ENCODE measurements at regions not wholly inside any gene's neighbourhood (a gene's known extent, or its start where the extent isn't known, plus 50 kb on each side); places are given as distances from the start of the nearest gene placed in this dataset.

GRCh38 chr11:120010775-120011174, 127.1 kb downstream of the TRIM29 start:
- Histone ChIP-seq H3K9me3 (ENCODE audit: control insufficient read depth in 4 of 4, insufficient read depth in 3 of 4, low read length in 3 of 4) (peaks cover 0 to 2% (median 0%) of the 10 kb centered on the region in 4 donors), H3K27ac (ENCODE audit: low read depth in 1 of 2, low read length in 1 of 2) (no peak overlapping the region), H3K4me1 (ENCODE audit: control insufficient read depth in 5 of 5, insufficient read depth in 5 of 5, low read length in 5 of 5) (peaks cover 0 to 4% (median 0%) of the 10 kb centered on the region in 5 donors), H3K36me3 (ENCODE audit: control insufficient read depth in 4 of 4, insufficient read depth in 4 of 4, low read length in 4 of 4) (no peaks in the 10 kb centered on the region), H3K4me3 (no peak overlapping the region), H3K9ac (ENCODE audit: insufficient read depth in 1 of 2, low read length in 2 of 2) (no peak overlapping the region), H3K27me3 (ENCODE audit: control insufficient read depth in 3 of 3, insufficient read depth in 3 of 3, low read length in 2 of 3) (peaks cover 0 to 28% (median 4%) of the 10 kb centered on the region in 3 donors)
- DNase-seq (no peak), ATAC-seq (ENCODE audit: insufficient read depth, low FRiP score) (no peak)
- WGBS, 2 donors = 65 to 68% methylated on average over 9 of the region's 9 CpGs
- no peak for TF ChIP-seq CTCF (IDR thresholded peaks at IDR 0.05; ENCODE audit: control extremely low read depth, extremely low read depth)

- TF ChIP-seq CTCF (IDR thresholded peaks at IDR 0.05; ENCODE audit: control extremely low read depth, extremely low read depth) = no peak
- Histone ChIP-seq H3K27me3 (ENCODE audit: control insufficient read depth in 3 of 3, insufficient read depth in 3 of 3, low read length in 2 of 3) (peaks cover 0 to 28% (median 3%) of the 10 kb centered on the region in 3 donors), H3K9me3 (ENCODE audit: control insufficient read depth in 4 of 4, insufficient read depth in 3 of 4, low read length in 3 of 4) (peaks cover 0 to 2% (median 0%) of the 10 kb centered on the region in 4 donors), H3K4me1 (ENCODE audit: control insufficient read depth in 5 of 5, insufficient read depth in 5 of 5, low read length in 5 of 5) (peaks cover 0 to 4% (median 0%) of the 10 kb centered on the region in 5 donors), H3K4me3 (no peak overlapping the region), H3K9ac (ENCODE audit: insufficient read depth in 1 of 2, low read length in 2 of 2) (no peak overlapping the region), H3K27ac (ENCODE audit: low read depth in 1 of 2, low read length in 1 of 2) (no peak overlapping the region), H3K36me3 (ENCODE audit: control insufficient read depth in 4 of 4, insufficient read depth in 4 of 4, low read length in 4 of 4) (no peaks in the 10 kb centered on the region)
- DNase-seq (no peak), ATAC-seq (ENCODE audit: insufficient read depth, low FRiP score) (no peak)
- WGBS, 2 donors = 80 to 88% methylated on average over 4 of the region's 4 CpGs
Measured at GRCh38 chr11:120009938-120010337, 128.0 kb downstream of the TRIM29 start.

GRCh38 chr11:120007144-120007543, 130.8 kb downstream of the TRIM29 start:
- H3K4me3 ChIP-seq = no peak overlapping the region
- DNase-seq (no peak), ATAC-seq (ENCODE audit: insufficient read depth, low FRiP score) (no peak)
- no peaks in the 10 kb centered on the region for H3K4me1 ChIP-seq (ENCODE audit: control insufficient read depth in 5 of 5, insufficient read depth in 5 of 5, low read length in 5 of 5)
- TF ChIP-seq CTCF (IDR thresholded peaks at IDR 0.05; ENCODE audit: control extremely low read depth, extremely low read depth) = no peak
- no peaks in the 10 kb centered on the region for H3K36me3 ChIP-seq (ENCODE audit: control insufficient read depth in 4 of 4, insufficient read depth in 4 of 4, low read length in 4 of 4)
- peaks cover 0 to 2% (median 0%) of the 10 kb centered on the region in 4 donors for H3K9me3 ChIP-seq (ENCODE audit: control insufficient read depth in 4 of 4, insufficient read depth in 3 of 4, low read length in 3 of 4)
- peaks cover 0 to 38% (median 0%) of the 10 kb centered on the region in 3 donors for H3K27me3 ChIP-seq (ENCODE audit: control insufficient read depth in 3 of 3, insufficient read depth in 3 of 3, low read length in 2 of 3)
- no peak overlapping the region for H3K9ac ChIP-seq (ENCODE audit: insufficient read depth in 1 of 2, low read length in 2 of 2)
- WGBS, 2 donors = 87 to 93% methylated on average over 4 of the region's 4 CpGs
- no peak overlapping the region for H3K27ac ChIP-seq (ENCODE audit: low read depth in 1 of 2, low read length in 1 of 2)

- DNase-seq = no peak
Measured at GRCh38 chr11:120004723-120005122, 133.2 kb downstream of the TRIM29 start.

More at GRCh38 chr11:120004723-120005122, 133.2 kb downstream of the TRIM29 start:
- Histone ChIP-seq H3K4me1 (ENCODE audit: control insufficient read depth in 5 of 5, insufficient read depth in 5 of 5, low read length in 5 of 5) (no peaks in the 10 kb centered on the region), H3K9ac (ENCODE audit: insufficient read depth in 1 of 2, low read length in 2 of 2) (no peak overlapping the region), H3K9me3 (ENCODE audit: control insufficient read depth in 4 of 4, insufficient read depth in 3 of 4, low read length in 3 of 4) (peaks cover 0 to 5% (median 2%) of the 10 kb centered on the region in 4 donors), H3K4me3 (no peak overlapping the region), H3K27ac (ENCODE audit: low read depth in 1 of 2, low read length in 1 of 2) (no peak overlapping the region), H3K36me3 (ENCODE audit: control insufficient read depth in 4 of 4, insufficient read depth in 4 of 4, low read length in 4 of 4) (no peaks in the 10 kb centered on the region), H3K27me3 (ENCODE audit: control insufficient read depth in 3 of 3, insufficient read depth in 3 of 3, low read length in 2 of 3) (peaks cover 0 to 28% (median 0%) of the 10 kb centered on the region in 3 donors)
- 49 to 71% methylated on average over 4 of the region's 4 CpGs for WGBS, 2 donors
- no peak for TF ChIP-seq CTCF (IDR thresholded peaks at IDR 0.05; ENCODE audit: control extremely low read depth, extremely low read depth)
- no peak for ATAC-seq (ENCODE audit: insufficient read depth, low FRiP score)

Measured in lung (tissue), 11 donors.